ENCODE measurements at regions not wholly inside any gene's neighbourhood (a gene's known extent, or its start where the extent isn't known, plus 50 kb on each side); places are given as distances from the start of the nearest gene placed in this dataset.
"Not testable (repeated sequence)": the region's sequence is repeated elsewhere in the genome, so short reads cannot be mapped to it uniquely, and the experiment has no call there.

GRCh38 chr15:47027322-47027946, 689.9 kb upstream of the SEMA6D start:
- Mint-ChIP-seq H3K27me3 (ENCODE audit: low read depth in 3 of 3) (peaks cover 0 to 2% (median 0%) of the 10 kb centered on the region in 3 donors), H3K9me3 (peaks cover 15 to 58% (median 27%) of the 10 kb centered on the region in 6 donors), H3K36me3 (no peaks in the 10 kb centered on the region), H3K27ac (no peak overlapping the region), H3K4me3 (no peak overlapping the region), H3K4me1 (no peaks in the 10 kb centered on the region)
- DNase-seq, result no peak

GRCh38 chr15:47035475-47036406, 681.6 kb upstream of the SEMA6D start:
- Mint-ChIP-seq H3K4me3 (no peak overlapping the region), H3K27ac (no peak overlapping the region), H3K27me3 (ENCODE audit: low read depth in 3 of 3) (peaks cover 0 to 2% (median 2%) of the 10 kb centered on the region in 3 donors), H3K9me3 (peaks cover 2 to 42% (median 13%) of the 10 kb centered on the region in 6 donors), H3K4me1 (no peaks in the 10 kb centered on the region), H3K36me3 (no peaks in the 10 kb centered on the region)
- no peak for DNase-seq

- DNase-seq, result no peak
- H3K4me1 Mint-ChIP-seq, result no peaks in the 10 kb centered on the region
- H3K9me3 Mint-ChIP-seq, result peaks cover 3 to 38% (median 7%) of the 10 kb centered on the region in 6 donors
- no peak overlapping the region for H3K27ac Mint-ChIP-seq
- H3K36me3 Mint-ChIP-seq, result no peaks in the 10 kb centered on the region
- no peak overlapping the region for H3K4me3 Mint-ChIP-seq
- peaks cover 0 to 2% (median 0%) of the 10 kb centered on the region in 3 donors for H3K27me3 Mint-ChIP-seq (ENCODE audit: low read depth in 3 of 3)
Observed at GRCh38 chr15:47037003-47037402, 680.3 kb upstream of the SEMA6D start.

GRCh38 chr15:47039225-47039624, 678.1 kb upstream of the SEMA6D start:
- Mint-ChIP-seq H3K4me1 (no peaks in the 10 kb centered on the region), H3K27me3 (ENCODE audit: low read depth in 3 of 3) (peaks cover 0 to 2% (median 0%) of the 10 kb centered on the region in 3 donors), H3K27ac (no peak overlapping the region), H3K4me3 (no peak overlapping the region), H3K9me3 (peaks cover 0 to 28% (median 6%) of the 10 kb centered on the region in 6 donors), H3K36me3 (no peaks in the 10 kb centered on the region)
- no peak for DNase-seq

GRCh38 chr15:47041301-47041700, 676.0 kb upstream of the SEMA6D start:
- DNase-seq, result no peak
- H3K27me3 Mint-ChIP-seq (ENCODE audit: low read depth in 3 of 3), result peaks cover 0 to 2% (median 0%) of the 10 kb centered on the region in 3 donors
- H3K4me3 Mint-ChIP-seq, result no peak overlapping the region
- H3K36me3 Mint-ChIP-seq, result no peaks in the 10 kb centered on the region
- H3K4me1 Mint-ChIP-seq, result no peaks in the 10 kb centered on the region
- peaks cover 0 to 37% (median 7%) of the 10 kb centered on the region in 6 donors for H3K9me3 Mint-ChIP-seq
- no peak overlapping the region for H3K27ac Mint-ChIP-seq

GRCh38 chr15:47047981-47048380, 669.3 kb upstream of the SEMA6D start:
- H3K27ac Mint-ChIP-seq; H3K4me3 Mint-ChIP-seq; H3K4me1 Mint-ChIP-seq; H3K36me3 Mint-ChIP-seq; DNase-seq; H3K27me3 Mint-ChIP-seq (ENCODE audit: low read depth in 3 of 3): not testable (repeated sequence)
- H3K9me3 Mint-ChIP-seq, result peaks cover 5 to 49% (median 20%) of the 10 kb centered on the region in 6 donors

- no peaks in the 10 kb centered on the region for H3K36me3 Mint-ChIP-seq
Observed at GRCh38 chr15:47066392-47066791, 650.9 kb upstream of the SEMA6D start.

GRCh38 chr15:47077846-47078245, 639.5 kb upstream of the SEMA6D start:
- not testable (repeated sequence) for H3K4me3 Mint-ChIP-seq; H3K4me1 Mint-ChIP-seq; H3K27ac Mint-ChIP-seq; H3K27me3 Mint-ChIP-seq (ENCODE audit: low read depth in 3 of 3); DNase-seq; H3K36me3 Mint-ChIP-seq
- H3K9me3 Mint-ChIP-seq, result peaks cover 2 to 21% (median 8%) of the 10 kb centered on the region in 6 donors

More at GRCh38 chr15:47066392-47066791, 650.9 kb upstream of the SEMA6D start:
- peaks cover 6 to 45% (median 12%) of the 10 kb centered on the region in 6 donors for H3K9me3 Mint-ChIP-seq
- H3K27ac Mint-ChIP-seq, result no peak overlapping the region
- DNase-seq, result no peak
- no peak overlapping the region for H3K4me3 Mint-ChIP-seq
- no peaks in the 10 kb centered on the region for H3K27me3 Mint-ChIP-seq (ENCODE audit: low read depth in 3 of 3)
- no peaks in the 10 kb centered on the region for H3K4me1 Mint-ChIP-seq

GRCh38 chr15:47095833-47096232, 621.5 kb upstream of the SEMA6D start:
- Mint-ChIP-seq H3K9me3 (peaks cover 6 to 40% (median 18%) of the 10 kb centered on the region in 6 donors), H3K36me3 (peaks cover 0 to 4% (median 0%) of the 10 kb centered on the region in 3 donors)

GRCh38 chr15:47098526-47098925, 618.8 kb upstream of the SEMA6D start:
- H3K9me3 Mint-ChIP-seq, result peaks cover 6 to 27% (median 10%) of the 10 kb centered on the region in 6 donors
- DNase-seq, H3K4me1 Mint-ChIP-seq: not testable (repeated sequence)

More at GRCh38 chr15:47095833-47096232, 621.5 kb upstream of the SEMA6D start:
- Mint-ChIP-seq H3K4me1 (no peaks in the 10 kb centered on the region), H3K27me3 (ENCODE audit: low read depth in 3 of 3) (no peaks in the 10 kb centered on the region), H3K27ac (no peak overlapping the region), H3K4me3 (no peak overlapping the region)
- no peak for DNase-seq

GRCh38 chr15:47099801-47100200, 617.5 kb upstream of the SEMA6D start:
- not testable (repeated sequence) for H3K4me1 Mint-ChIP-seq; H3K27me3 Mint-ChIP-seq (ENCODE audit: low read depth in 3 of 3); DNase-seq; H3K27ac Mint-ChIP-seq; H3K4me3 Mint-ChIP-seq; H3K36me3 Mint-ChIP-seq
- H3K9me3 Mint-ChIP-seq, result peaks cover 4 to 22% (median 9%) of the 10 kb centered on the region in 6 donors

More at GRCh38 chr15:47098526-47098925, 618.8 kb upstream of the SEMA6D start:
- H3K27me3 Mint-ChIP-seq (ENCODE audit: low read depth in 3 of 3); H3K27ac Mint-ChIP-seq; H3K4me3 Mint-ChIP-seq; H3K36me3 Mint-ChIP-seq: not testable (repeated sequence)

GRCh38 chr15:47108800-47109199, 608.5 kb upstream of the SEMA6D start:
- H3K9me3 Mint-ChIP-seq, result peaks cover 6 to 26% (median 12%) of the 10 kb centered on the region in 6 donors
- H3K4me3 Mint-ChIP-seq; DNase-seq; H3K4me1 Mint-ChIP-seq; H3K27ac Mint-ChIP-seq; H3K27me3 Mint-ChIP-seq (ENCODE audit: low read depth in 3 of 3); H3K36me3 Mint-ChIP-seq: not testable (repeated sequence)

GRCh38 chr15:47116698-47117097, 600.6 kb upstream of the SEMA6D start:
- Mint-ChIP-seq H3K9me3 (peaks cover 8 to 26% (median 15%) of the 10 kb centered on the region in 6 donors), H3K4me1 (no peaks in the 10 kb centered on the region), H3K4me3 (no peak overlapping the region), H3K27me3 (ENCODE audit: low read depth in 3 of 3) (no peaks in the 10 kb centered on the region), H3K27ac (no peak overlapping the region), H3K36me3 (no peaks in the 10 kb centered on the region)
- DNase-seq, result no peak

GRCh38 chr15:47119349-47119748, 598.0 kb upstream of the SEMA6D start:
- no peak overlapping the region for H3K27ac Mint-ChIP-seq
- H3K27me3 Mint-ChIP-seq (ENCODE audit: low read depth in 3 of 3), result no peaks in the 10 kb centered on the region
- H3K36me3 Mint-ChIP-seq, result no peaks in the 10 kb centered on the region
- H3K9me3 Mint-ChIP-seq, result peaks cover 7 to 30% (median 16%) of the 10 kb centered on the region in 6 donors
- DNase-seq, result no peak
- no peak overlapping the region for H3K4me3 Mint-ChIP-seq
- H3K4me1 Mint-ChIP-seq, result no peaks in the 10 kb centered on the region
